Spinal cord (tissue), 9 donors: ENCODE measurements at regions not wholly inside any gene's neighbourhood (a gene's known extent, or its start where the extent isn't known, plus 50 kb on each side); places are given as distances from the start of the nearest gene placed in this dataset.

ENCODE experiments used
- DNase-seq, 6 donors: peaks; one replicate each; pipeline versions ENCODE4 v3.0.0 to v3.0.0-alpha.2; 2013 to 2015; ENCODE audit warnings: low spot score in 6 of 6, low read depth in 4 of 6
- H3K27ac ChIP-seq: one replicate; pipeline ENCODE4 v1.5.1; 2013; ENCODE audit warnings: low read depth, low read length, control low read depth
- H3K27me3 ChIP-seq: one replicate; pipeline ENCODE4 v1.6.1; 2013; ENCODE audit warnings: low read length; ENCODE audit not compliant: control insufficient read depth, insufficient read depth
- H3K36me3 ChIP-seq: one replicate; pipeline ENCODE4 v1.6.1; 2013; ENCODE audit warnings: low read length; ENCODE audit not compliant: control insufficient read depth, insufficient read depth
- H3K4me1 ChIP-seq: one replicate; pipeline ENCODE4 v1.6.1; 2013; ENCODE audit warnings: low read length; ENCODE audit not compliant: control insufficient read depth, insufficient read depth
- H3K4me3 ChIP-seq: one replicate; pipeline ENCODE4 v1.5.1; 2013; ENCODE audit warnings: low read depth, low read length, control low read depth
- H3K9me3 ChIP-seq: one replicate; pipeline ENCODE4 v1.6.1; 2013; ENCODE audit warnings: low read length; ENCODE audit not compliant: control insufficient read depth, insufficient read depth
- WGBS: methylation state at CpG from one replicate; pipeline ENCODE4 v1.1.5; 2013; ENCODE audit warnings: missing lambda C conversion rate; ENCODE audit not compliant: insufficient coverage; 5-methylcytosine and 5-hydroxymethylcytosine counted together
- donor health status: healthy.

DNA sequence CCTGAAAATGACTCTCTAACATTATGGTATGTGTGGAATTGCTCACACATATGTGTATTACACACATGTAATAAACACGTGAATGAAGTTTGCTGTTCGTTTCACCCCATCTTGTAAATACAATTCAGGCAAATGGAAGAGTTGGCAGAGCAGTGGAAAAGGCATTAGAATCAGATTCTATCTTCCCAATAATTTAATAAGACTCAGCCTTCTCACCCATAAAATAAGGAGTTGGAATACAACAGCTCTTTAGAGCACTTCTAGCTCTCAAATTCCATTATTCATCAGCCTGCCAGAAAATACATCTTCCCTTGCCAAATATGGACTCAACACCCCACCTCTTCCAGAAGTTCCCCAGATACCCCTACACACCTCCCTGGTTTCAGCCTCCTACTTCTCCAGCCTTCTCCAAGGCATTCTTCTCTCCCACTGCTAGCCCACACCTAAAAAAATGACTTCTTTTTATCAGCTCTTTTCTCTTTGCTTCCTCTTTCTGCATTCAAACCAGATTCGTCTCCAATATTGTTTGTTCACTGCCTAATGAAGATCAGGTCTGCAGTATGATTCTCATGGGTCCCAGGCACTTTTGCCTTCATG lies 66.2 kb upstream of the DYRK2 start:
- peak in 1 of 6 donors; percentile 8 for DNase-seq
- no peaks in the 10 kb centered on the region for H3K9me3 ChIP-seq
- no peaks in the 10 kb centered on the region for H3K36me3 ChIP-seq
- no peaks in the 10 kb centered on the region for H3K4me1 ChIP-seq
- H3K4me3 ChIP-seq, result no peak overlapping the region
- no peaks in the 10 kb centered on the region for H3K27me3 ChIP-seq
- no peak overlapping the region for H3K27ac ChIP-seq
- WGBS, result no CpG with 5 or more reads among the region's 3 CpGs

DNA sequence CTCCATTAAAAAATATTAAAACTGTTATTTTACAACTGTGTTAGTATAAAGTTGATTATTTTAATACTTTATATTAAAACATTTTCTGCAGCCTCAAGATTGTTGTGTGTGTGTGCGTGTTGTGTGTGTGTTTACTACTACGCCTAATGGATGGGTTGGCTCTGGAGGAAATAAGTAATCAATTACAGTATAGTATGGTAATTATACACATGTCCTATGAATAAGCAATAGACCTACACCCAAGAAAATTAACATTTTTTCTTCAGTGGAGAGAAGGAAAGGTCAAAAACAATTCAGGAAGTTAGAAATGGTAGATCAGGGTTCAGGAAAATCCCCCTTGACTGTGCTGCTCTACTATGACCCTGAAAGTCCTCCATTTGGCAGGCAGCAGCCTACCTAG lies 65.7 kb upstream of the DYRK2 start:
- no peaks in the 10 kb centered on the region for H3K27me3 ChIP-seq
- no peaks in the 10 kb centered on the region for H3K36me3 ChIP-seq
- H3K4me3 ChIP-seq, result no peak overlapping the region
- no CpG with 5 or more reads among the region's 2 CpGs for WGBS
- H3K27ac ChIP-seq, result no peak overlapping the region
- no peaks in the 10 kb centered on the region for H3K9me3 ChIP-seq
- no peak for DNase-seq
- H3K4me1 ChIP-seq, result no peaks in the 10 kb centered on the region

DNA sequence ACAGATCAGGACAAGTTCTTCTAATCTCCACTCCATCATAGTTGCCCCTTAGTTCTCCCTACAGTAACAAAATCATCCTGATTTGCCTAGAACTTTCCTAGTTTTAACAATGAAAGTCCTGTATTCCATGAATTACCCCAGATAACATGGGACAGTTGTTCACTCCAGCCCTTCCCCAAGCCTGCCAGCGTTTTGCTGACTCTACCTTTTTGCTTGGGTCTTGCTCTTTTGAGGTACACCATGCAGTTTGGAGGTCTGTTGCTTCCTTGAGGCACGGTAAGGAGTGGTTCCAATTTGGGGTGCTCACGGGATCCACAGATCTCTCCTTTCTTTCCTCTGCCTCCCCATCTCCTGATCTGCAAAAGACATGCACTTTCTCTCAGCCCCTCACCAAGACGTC lies 61.6 kb upstream of the DYRK2 start:
- WGBS, result 100% methylated on average over 3 of the region's 4 CpGs
- no peaks in the 10 kb centered on the region for H3K27me3 ChIP-seq
- H3K9me3 ChIP-seq, result no peaks in the 10 kb centered on the region
- no peak overlapping the region for H3K4me3 ChIP-seq
- no peak overlapping the region for H3K27ac ChIP-seq
- H3K4me1 ChIP-seq, result no peaks in the 10 kb centered on the region
- no peak for DNase-seq
- H3K36me3 ChIP-seq, result no peaks in the 10 kb centered on the region

DNA sequence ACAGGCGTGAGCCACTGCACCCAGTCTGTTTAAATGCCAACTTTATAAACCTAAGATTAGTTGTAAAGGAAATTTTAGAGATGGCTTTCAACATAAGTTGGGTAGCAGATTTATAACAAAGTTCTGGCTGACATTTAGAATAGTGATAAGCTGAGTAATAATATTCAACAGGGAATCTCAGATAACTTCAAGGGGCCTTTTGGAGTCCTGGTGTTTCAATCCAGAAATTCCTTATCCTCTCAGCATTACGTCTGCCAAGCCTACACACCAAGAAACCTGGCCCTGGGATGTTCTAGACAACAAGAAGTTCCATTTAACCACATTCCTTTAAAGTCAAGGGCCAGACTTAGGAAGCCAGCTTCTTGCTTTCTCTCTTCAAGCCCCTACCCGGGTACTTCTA lies 59.5 kb upstream of the DYRK2 start:
- WGBS, result 86% methylated on average over 1 of the region's 3 CpGs
- DNase-seq, result no peak
- no peak overlapping the region for H3K27ac ChIP-seq
- no peaks in the 10 kb centered on the region for H3K4me1 ChIP-seq
- H3K36me3 ChIP-seq, result no peaks in the 10 kb centered on the region
- no peaks in the 10 kb centered on the region for H3K27me3 ChIP-seq
- H3K9me3 ChIP-seq, result no peaks in the 10 kb centered on the region
- H3K4me3 ChIP-seq, result no peak overlapping the region

DNA sequence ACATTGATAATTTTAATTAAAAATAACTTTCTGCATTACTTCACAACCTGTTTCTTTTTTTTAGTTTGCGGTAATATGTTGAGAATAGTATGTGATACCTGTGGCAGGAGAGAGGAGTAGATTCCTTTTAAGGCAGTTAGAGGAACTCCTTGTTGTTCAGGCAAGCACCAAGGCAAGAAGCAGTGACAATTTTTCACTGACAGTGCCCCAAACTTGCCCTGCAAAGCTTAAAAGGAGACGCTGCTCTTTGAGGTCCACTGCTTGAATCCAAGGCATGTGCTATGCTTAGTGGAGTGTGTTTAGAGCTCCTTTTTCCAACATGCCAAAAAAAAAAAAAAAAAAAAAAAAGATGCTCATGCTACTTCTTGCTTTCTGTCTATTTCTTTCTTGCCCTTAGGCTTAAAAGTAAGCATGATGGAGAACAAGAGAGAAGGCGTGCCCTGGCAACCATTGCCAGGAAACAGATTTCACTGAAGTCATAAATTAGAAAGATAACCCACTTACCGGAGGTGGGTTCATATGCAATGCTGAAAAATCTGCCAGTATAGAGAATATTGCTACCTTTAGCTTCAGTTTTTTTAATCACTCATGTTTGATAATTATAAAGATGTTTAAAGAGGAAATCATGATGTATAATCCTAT lies 58.3 kb upstream of the DYRK2 start:
- no peaks in the 10 kb centered on the region for H3K36me3 ChIP-seq
- H3K4me1 ChIP-seq, result no peaks in the 10 kb centered on the region
- no peak overlapping the region for H3K27ac ChIP-seq
- 83% methylated on average over 1 of the region's 4 CpGs for WGBS
- H3K27me3 ChIP-seq, result no peaks in the 10 kb centered on the region
- no peak overlapping the region for H3K4me3 ChIP-seq
- DNase-seq, result peak in 1 of 6 donors; percentile 11
- no peaks in the 10 kb centered on the region for H3K9me3 ChIP-seq

DNA sequence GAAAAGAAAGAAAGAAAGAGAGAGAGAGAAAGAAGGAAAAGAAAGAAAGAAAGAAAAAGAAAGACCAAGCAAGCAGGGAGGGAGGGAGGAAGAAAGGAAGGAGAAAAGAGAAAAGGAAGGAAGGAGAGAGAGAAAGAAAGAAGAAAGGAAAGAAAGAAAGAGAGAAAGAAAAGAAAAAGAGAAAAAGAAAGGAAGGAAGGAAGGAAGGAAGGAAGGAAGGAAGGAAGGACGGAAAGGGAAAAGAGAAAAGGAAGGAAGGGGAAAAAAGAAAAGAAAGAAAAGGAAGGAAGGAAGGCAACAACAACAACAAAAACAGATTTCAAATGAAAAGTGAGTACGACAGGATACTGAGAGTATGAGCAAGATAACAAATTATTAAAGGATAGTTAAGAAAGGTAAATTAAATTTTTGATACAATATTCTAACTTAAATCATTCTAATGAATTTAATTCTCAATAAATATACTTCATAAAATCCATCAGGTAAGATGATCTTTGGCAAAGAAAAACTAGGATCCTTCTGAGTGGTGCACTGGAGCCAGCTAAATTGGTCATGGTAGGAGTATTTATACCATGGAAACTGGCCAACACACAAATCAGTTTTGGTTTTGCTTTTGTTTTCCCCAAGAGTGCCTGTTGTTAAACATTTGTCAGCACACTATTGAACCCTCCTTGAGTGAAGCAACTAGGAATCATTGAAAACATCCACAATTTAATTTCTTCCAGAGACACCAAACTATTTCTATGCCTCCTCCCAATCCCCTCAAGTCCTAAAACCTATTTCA lies 56.1 kb upstream of the DYRK2 start:
- H3K27me3 ChIP-seq, result no peaks in the 10 kb centered on the region
- WGBS, result no CpG with 5 or more reads among the region's 2 CpGs

DNA sequence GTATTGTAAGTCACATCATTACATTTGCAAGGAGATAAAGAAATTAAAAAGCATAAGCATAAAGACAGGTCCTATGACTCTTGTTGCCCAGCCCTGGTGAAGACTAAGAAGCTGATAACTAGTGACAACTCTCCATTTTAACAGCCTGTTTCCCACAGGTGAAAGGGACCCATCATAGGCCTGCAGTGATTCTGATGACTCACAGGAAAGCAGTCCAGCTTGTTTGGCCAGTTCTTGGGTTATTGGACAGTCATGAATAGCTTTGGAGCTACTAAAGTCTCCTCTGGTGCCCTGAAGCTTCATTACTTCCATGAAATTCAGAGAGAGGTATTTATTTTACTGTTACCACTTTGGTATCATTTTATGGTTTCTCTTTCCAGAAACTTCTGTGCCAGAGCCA lies 55.5 kb upstream of the DYRK2 start:
- Histone ChIP-seq H3K36me3 (no peaks in the 10 kb centered on the region), H3K9me3 (no peaks in the 10 kb centered on the region), H3K27me3 (no peaks in the 10 kb centered on the region), H3K27ac (no peak overlapping the region), H3K4me3 (no peak overlapping the region), H3K4me1 (no peaks in the 10 kb centered on the region)
- no peak for DNase-seq

More for the DNA sequence above, 56.1 kb upstream of the DYRK2 start:
- Histone ChIP-seq H3K9me3 (no peaks in the 10 kb centered on the region), H3K36me3 (no peaks in the 10 kb centered on the region), H3K4me1 (no peaks in the 10 kb centered on the region), H3K27ac (no peak overlapping the region), H3K4me3 (no peak overlapping the region)
- DNase-seq, result no peak

DNA sequence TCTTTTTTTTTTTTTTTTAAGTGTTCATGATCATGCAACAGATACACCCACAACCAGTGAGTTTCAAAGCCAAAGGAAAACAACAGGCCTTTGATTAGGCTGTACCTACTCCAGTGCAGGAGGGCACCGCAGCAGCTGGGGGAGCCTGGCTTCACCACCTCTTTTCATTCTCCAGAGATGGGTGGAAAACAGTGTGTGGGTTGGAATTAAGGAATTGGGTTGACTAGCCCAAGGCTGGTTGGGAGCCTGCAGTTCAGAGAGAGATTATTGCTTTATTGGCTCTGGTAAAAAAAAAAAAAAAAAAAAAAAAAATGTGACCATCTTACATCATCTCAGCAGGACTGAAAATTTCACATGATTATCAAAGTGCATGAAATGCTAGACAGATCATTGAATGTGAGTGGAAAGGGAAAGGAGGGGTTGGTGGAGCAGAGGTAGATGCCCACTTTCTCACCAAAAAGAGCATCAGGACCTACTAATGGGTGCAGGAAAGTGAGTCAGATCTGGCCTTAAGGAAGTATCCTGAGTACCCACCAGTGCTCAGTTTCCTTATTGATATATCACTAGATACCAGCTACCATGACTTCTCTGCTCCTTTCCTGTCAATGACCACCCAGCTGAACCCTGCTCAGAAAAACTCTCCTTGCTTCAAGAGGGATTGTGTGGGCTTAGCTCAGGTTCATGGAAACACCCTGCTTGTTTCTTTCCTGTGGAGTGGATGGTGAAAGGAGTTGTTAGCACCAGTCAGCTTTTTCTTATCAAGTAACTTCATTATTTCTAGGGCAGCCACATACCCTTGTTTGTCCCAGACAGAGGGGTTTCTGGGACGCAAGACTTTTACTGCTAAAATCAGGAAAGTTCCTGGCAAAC lies 54.8 kb upstream of the DYRK2 start:
- H3K27me3 ChIP-seq, result no peaks in the 10 kb centered on the region
- H3K4me3 ChIP-seq, result no peak overlapping the region
- 100% methylated on average over 1 of the region's 2 CpGs for whole genome bisulfite sequencing

DNA sequence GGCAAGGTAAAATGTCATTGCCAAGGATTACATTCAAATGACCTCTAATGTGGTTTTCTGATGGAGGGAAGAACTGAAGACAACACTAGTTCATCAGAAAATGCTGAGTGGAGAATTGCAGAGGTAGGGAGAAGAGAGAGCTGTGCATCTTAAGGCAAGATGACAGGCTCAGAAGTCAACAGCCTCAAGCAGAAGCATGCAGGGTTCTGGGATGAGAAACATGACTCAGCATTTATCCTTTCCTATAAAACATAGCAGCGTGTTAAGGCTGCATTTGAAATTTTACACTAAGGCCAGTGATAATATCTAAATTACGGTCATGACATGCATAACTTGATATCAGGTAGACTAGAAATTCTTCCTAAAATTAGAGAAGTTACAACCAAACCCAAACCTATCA lies 53.7 kb upstream of the DYRK2 start:
- no CpG with 5 or more reads among the region's 2 CpGs for WGBS
- H3K4me1 ChIP-seq, result no peaks in the 10 kb centered on the region
- no peaks in the 10 kb centered on the region for H3K36me3 ChIP-seq

More for the DNA sequence above, 54.8 kb upstream of the DYRK2 start:
- Histone ChIP-seq H3K27ac (no peak overlapping the region), H3K9me3 (no peaks in the 10 kb centered on the region), H3K4me1 (no peaks in the 10 kb centered on the region), H3K36me3 (no peaks in the 10 kb centered on the region)
- no peak for DNase-seq

More for the DNA sequence above, 53.7 kb upstream of the DYRK2 start:
- Histone ChIP-seq H3K27me3 (no peaks in the 10 kb centered on the region), H3K9me3 (no peaks in the 10 kb centered on the region), H3K27ac (no peak overlapping the region), H3K4me3 (no peak overlapping the region)
- DNase-seq, result no peak
